ENCODE measurements at regions not wholly inside any gene's neighbourhood (a gene's known extent, or its start where the extent isn't known, plus 50 kb on each side); places are given as distances from the start of the nearest gene placed in this dataset.

- H3K27me3 ChIP-seq (ENCODE audit: insufficient read depth, poor library complexity, severe bottlenecking) = no peaks in the 10 kb centered on the region
- no peak overlapping the region for H3K27ac ChIP-seq (ENCODE audit: poor library complexity, severe bottlenecking)
- H3K36me3 ChIP-seq (ENCODE audit: low read depth) = no peaks in the 10 kb centered on the region
- no peak for TF ChIP-seq CTCF (IDR thresholded peaks at IDR 0.05; ENCODE audit: poor library complexity, severe bottlenecking)
- DNase-seq (ENCODE audit: low spot score) (no peak), ATAC-seq (ENCODE audit: low read depth) (no peak)
- no peak overlapping the region for H3K4me3 ChIP-seq (ENCODE audit: severe bottlenecking)
- no peaks in the 10 kb centered on the region for H3K9me3 ChIP-seq (ENCODE audit: severe bottlenecking)
- H3K4me1 ChIP-seq (ENCODE audit: insufficient read depth, poor library complexity, severe bottlenecking) = no peaks in the 10 kb centered on the region
These were observed 200.7 kb downstream of the MYCN start for GRCh38 chr2:16140771-16141640.

DNA sequence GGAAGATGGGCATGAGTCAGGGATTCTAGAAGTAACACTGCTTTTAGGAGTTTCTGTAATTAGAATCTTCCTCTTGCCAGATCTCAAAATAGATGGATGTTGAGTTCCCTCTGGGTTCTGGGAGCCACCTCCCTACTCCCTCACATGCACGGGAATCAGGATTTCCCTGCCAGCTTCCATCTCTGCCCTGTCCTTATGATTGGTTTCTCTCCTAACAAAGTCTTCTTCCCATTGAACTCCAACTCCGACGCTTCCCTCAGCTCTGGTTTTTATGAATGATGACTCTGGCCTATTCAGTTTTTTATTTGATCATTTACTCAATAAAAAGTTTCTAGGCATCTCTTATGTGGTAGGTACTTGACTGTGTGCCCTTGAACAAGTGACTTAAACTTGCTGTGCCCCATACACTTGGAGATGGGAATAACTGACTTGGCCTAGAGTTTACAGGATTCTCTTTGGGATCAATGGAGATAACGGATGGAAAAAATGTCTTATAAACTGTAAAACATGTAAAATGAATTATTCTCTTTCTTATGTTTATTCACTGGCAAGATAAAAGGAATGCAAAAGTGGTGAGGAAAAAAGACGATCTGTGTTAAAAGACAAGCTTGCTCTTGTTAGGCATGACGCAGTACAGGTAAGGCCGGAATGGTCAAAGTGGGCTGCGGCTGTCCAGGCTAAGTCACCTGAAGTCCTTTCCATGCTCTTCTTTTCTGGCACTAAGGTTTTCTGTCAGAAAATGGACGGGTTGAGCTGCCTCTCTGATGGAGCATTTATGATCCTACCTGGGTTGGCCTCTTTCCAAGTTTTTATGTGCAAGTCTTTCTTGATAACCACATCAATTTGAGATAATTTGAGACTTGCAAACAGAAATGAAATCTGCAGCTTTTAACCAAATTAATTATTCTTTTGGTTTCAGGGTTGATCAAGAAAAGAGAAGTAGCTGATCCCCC, 199.6 kb downstream of the MYCN start:
- no peaks in the 10 kb centered on the region for H3K9me3 ChIP-seq (ENCODE audit: severe bottlenecking)
- H3K27me3 ChIP-seq (ENCODE audit: insufficient read depth, poor library complexity, severe bottlenecking) = no peaks in the 10 kb centered on the region
- no peaks in the 10 kb centered on the region for H3K36me3 ChIP-seq (ENCODE audit: low read depth)
- TF ChIP-seq CTCF (IDR thresholded peaks at IDR 0.05; ENCODE audit: poor library complexity, severe bottlenecking) = no peak
- peaks cover 5% of the 10 kb centered on the region for H3K4me1 ChIP-seq (ENCODE audit: insufficient read depth, poor library complexity, severe bottlenecking)
- DNase-seq (ENCODE audit: low spot score) (no peak), ATAC-seq (ENCODE audit: low read depth) (no peak)
- H3K4me3 ChIP-seq (ENCODE audit: severe bottlenecking) = no peak overlapping the region
- no peak overlapping the region for H3K27ac ChIP-seq (ENCODE audit: poor library complexity, severe bottlenecking)

DNA sequence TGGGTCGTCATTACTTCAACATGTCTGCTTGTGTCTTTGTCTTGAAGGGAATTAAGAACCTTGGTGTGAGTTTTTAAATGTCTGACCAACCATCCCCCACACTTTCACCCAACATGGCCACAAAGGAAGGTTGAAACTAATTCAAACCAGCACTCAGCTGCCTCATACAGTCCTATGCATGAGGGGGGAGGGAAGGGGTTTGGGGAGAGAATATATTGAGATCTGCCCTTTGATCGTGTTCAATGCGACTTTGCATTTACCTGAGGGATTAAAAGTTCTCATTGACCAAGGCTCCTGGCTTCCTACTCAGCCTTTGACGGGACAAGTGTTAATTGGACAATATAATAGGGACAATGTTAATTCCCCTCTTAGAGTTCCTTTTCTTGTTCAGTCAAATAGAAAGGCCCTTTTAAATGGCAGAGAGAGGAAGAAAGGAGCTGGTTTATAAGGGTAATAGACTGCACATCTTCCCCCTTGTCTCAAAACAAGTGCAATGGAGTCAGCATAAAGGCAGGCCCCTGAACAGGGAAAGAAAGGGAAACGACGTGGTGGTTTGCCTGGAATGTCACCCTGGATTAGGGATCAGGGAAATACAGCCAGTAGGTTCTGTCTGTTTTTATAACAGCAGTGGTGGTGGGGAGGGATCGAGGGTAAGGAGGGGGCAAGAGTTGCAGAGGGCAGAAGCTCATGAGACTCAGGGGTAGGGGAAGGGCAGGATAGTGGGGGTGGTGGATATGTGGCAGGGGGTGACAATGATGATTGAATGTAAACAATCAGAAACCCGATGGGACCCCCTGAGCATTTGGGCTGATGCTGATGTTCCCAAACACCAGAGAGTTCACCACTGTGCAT, 198.7 kb downstream of the MYCN start:
- ATAC-seq (ENCODE audit: low read depth) = no peak
- H3K27me3 ChIP-seq (ENCODE audit: insufficient read depth, poor library complexity, severe bottlenecking) = no peaks in the 10 kb centered on the region
- H3K4me3 ChIP-seq (ENCODE audit: severe bottlenecking) = no peak overlapping the region
- no peak overlapping the region for H3K27ac ChIP-seq (ENCODE audit: poor library complexity, severe bottlenecking)
- peaks cover 5% of the 10 kb centered on the region for H3K4me1 ChIP-seq (ENCODE audit: insufficient read depth, poor library complexity, severe bottlenecking)
- H3K36me3 ChIP-seq (ENCODE audit: low read depth) = no peaks in the 10 kb centered on the region
- TF ChIP-seq CTCF (IDR thresholded peaks at IDR 0.05; ENCODE audit: poor library complexity, severe bottlenecking) = no peak
- DNase-seq (ENCODE audit: low spot score) = no peak
- no peaks in the 10 kb centered on the region for H3K9me3 ChIP-seq (ENCODE audit: severe bottlenecking)

DNA sequence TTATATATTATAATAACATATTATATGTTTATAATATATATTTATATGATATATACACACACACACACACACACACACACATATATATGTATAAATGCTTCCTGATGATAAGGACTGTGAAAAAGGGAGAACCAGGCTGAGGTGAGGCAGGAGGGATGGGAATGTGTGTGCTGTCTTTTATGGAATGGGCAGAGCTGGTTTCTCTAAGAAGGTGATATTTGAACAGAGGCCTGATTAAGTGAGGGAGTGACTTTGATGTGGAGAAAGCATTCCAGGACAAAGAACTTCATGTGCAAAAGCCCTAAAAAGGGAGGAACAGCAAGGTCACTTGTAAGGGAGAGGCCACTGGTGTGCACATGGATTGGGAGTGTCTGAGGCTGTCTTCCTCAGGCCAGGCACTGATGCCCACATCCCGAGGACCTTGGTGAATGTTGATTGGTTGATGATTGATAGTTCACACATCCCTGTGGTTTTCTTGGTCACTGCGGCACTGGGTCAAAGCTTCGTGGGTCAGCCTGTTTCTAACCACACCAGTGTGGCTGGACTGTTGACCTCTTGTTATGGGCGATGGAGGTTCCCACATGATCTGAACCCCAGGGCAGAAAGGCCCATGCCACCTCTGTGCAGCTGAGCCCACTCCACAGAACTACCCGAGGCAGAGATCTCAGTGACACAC, 196.9 kb downstream of the MYCN start:
- Histone ChIP-seq H3K4me3 (ENCODE audit: severe bottlenecking) (no peak overlapping the region), H3K9me3 (ENCODE audit: severe bottlenecking) (no peaks in the 10 kb centered on the region), H3K4me1 (ENCODE audit: insufficient read depth, poor library complexity, severe bottlenecking) (peaks cover 5% of the 10 kb centered on the region), H3K36me3 (ENCODE audit: low read depth) (no peaks in the 10 kb centered on the region), H3K27me3 (ENCODE audit: insufficient read depth, poor library complexity, severe bottlenecking) (no peaks in the 10 kb centered on the region), H3K27ac (ENCODE audit: poor library complexity, severe bottlenecking) (no peak overlapping the region)
- ATAC-seq (ENCODE audit: low read depth) (no peak), DNase-seq (ENCODE audit: low spot score) (no peak)
- TF ChIP-seq CTCF (IDR thresholded peaks at IDR 0.05; ENCODE audit: poor library complexity, severe bottlenecking) = no peak

Data from RWPE2 (cell line).